Fibroblast of lung (primary cell): ENCODE measurements at regions not wholly inside any gene's neighbourhood (a gene's known extent, or its start where the extent isn't known, plus 50 kb on each side); places are given as distances from the start of the nearest gene placed in this dataset.
A peak's percentile ranks its signal among the peaks of the same experiment; 100 is the strongest.

Experiments
- DNase-seq, 2 donors: peaks; one replicate each; pipeline versions ENCODE4 v3.0.0 to v3.0.0-alpha.2; 2010; ENCODE audit warnings: low read depth in 2 of 2
- H2AFZ ChIP-seq: 2 replicates; pipeline ENCODE4 v1.5.1; 2012; ENCODE audit warnings: low read length, control low read depth, inconsistent platforms
- H3K27ac ChIP-seq: 2 replicates; pipeline ENCODE4 v1.5.1; 2011; ENCODE audit warnings: low read length, control low read depth; ENCODE audit not compliant: insufficient read depth
- H3K27me3 ChIP-seq: 2 replicates; pipeline ENCODE4 v1.5.1; 2011; ENCODE audit warnings: mild to moderate bottlenecking, low read length; ENCODE audit not compliant: control insufficient read depth, insufficient read depth
- H3K36me3 ChIP-seq: 2 replicates; pipeline ENCODE4 v1.5.1; 2011; ENCODE audit warnings: low read length; ENCODE audit not compliant: control insufficient read depth, insufficient read depth
- H3K4me1 ChIP-seq: 2 replicates; pipeline ENCODE4 v1.5.1; 2011; ENCODE audit warnings: low read length; ENCODE audit not compliant: control insufficient read depth, insufficient read depth; ENCODE audit errors: extremely low read depth
- H3K4me2 ChIP-seq: 2 replicates; pipeline ENCODE4 v1.5.1; 2011; ENCODE audit warnings: low read length, control low read depth; ENCODE audit not compliant: insufficient read depth; ENCODE audit errors: extremely low read depth
- H3K4me3 ChIP-seq, 4 experiments: fragments of 200-600 bp in 1 of 4; sonication (generic) in 1 of 4; replicated peaks in 1 of 4; 2 replicates each; pipeline ENCODE4 v1.5.1; 2011 to 2016; ENCODE audit warnings: low read length in 4 of 4, low read depth in 3 of 4, mild to moderate bottlenecking in 3 of 4, control low read depth in 2 of 4, inconsistent platforms in 1 of 4, mixed read lengths in 1 of 4; ENCODE audit not compliant: insufficient read depth in 1 of 4; ENCODE audit errors: control extremely low read depth in 1 of 4
- H3K79me2 ChIP-seq: 2 replicates; pipeline ENCODE4 v1.5.1; 2012; ENCODE audit warnings: mild to moderate bottlenecking, low read length, inconsistent platforms; ENCODE audit not compliant: control insufficient read depth, insufficient read depth
- H3K9ac ChIP-seq: 2 replicates; pipeline ENCODE4 v1.5.1; 2011; ENCODE audit warnings: mild to moderate bottlenecking, low read length, control low read depth; ENCODE audit not compliant: insufficient read depth
- H3K9me3 ChIP-seq: 2 replicates; pipeline ENCODE4 v1.5.1; 2012; ENCODE audit warnings: low read depth, low read length; ENCODE audit not compliant: control insufficient read depth, insufficient read depth
- H4K20me1 ChIP-seq: 2 replicates; pipeline ENCODE4 v1.5.1; 2011; ENCODE audit warnings: low read length; ENCODE audit not compliant: control insufficient read depth, insufficient read depth; ENCODE audit errors: extremely low read depth
- EZH2 ChIP-seq: IDR thresholded peaks from 2 replicates; pipeline ENCODE4 v1.5.1; 2012; ENCODE audit warnings: low read length, control low read depth, mild to moderate bottlenecking; ENCODE audit errors: missing control alignments
- TF ChIP-seq, protein P1 (sequence below), 2 donors: IDR thresholded peaks in 1 of 2; conservative IDR thresholded peaks in 1 of 2; 1 replicate in 1 of 2; 2 replicates in 1 of 2; pipeline ENCODE4 v1.5.1; 2011 to 2012; ENCODE audit warnings: low read length in 2 of 2, control low read depth in 1 of 2, inconsistent platforms in 1 of 2, low read depth in 1 of 2, mild to moderate bottlenecking in 1 of 2

DNA sequence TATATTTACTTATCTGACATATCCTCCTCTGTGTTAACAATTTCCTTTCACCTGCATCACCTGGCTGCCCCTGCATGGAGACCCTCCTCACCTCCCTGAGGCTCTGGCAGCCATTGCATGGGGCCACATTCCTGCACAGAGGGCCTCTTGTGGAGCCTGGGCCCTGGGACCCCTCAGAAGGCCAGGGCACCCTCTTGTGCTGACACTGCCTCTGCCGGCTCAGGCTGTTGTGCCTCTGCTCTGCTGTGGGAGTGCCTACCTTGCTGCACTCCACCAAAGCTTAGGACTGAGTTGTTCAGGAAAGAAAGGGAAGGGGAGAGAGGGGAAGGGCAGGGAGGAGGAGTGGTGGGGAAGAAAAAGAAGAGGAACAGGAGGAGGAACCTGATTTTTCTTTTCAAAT, 194.5 kb downstream of the ADAMTS15 start:
- no peaks in the 10 kb centered on the region for H3K9me3 ChIP-seq
- H3K79me2 ChIP-seq = no peaks in the 10 kb centered on the region
- H3K27me3 ChIP-seq = no peaks in the 10 kb centered on the region
- H3K9ac ChIP-seq = no peak overlapping the region
- no peak for DNase-seq
- H4K20me1 ChIP-seq = no peaks in the 10 kb centered on the region
- H3K4me2 ChIP-seq = no peak overlapping the region
- peaks cover 11% of the 10 kb centered on the region for H3K4me1 ChIP-seq
- no peak for TF ChIP-seq EZH2
- H2AFZ ChIP-seq = no peak overlapping the region
- no peak overlapping the region for H3K4me3 ChIP-seq
- H3K27ac ChIP-seq = no peak overlapping the region
- no peaks in the 10 kb centered on the region for H3K36me3 ChIP-seq

DNA sequence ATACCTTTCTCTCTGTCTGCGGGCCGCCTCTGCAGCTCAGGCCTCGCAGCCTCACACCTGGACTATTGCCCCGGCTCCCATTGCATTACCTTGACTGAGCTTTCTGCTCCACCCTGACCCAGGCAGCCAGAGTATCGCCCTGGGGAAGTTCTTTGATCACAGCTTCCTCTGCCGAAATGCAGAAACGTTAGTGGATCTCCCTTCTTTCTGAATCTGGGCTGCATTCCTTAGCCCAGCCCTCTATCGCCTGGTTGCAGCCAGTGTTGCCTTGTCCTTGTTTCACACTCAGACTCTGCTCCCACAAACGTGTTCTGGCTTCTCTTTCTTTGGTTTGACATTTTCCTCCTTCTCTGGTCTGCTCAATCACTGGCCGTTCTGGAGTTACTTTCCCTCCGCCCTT, 195.7 kb downstream of the ADAMTS15 start:
- H3K27me3 ChIP-seq = no peaks in the 10 kb centered on the region
- no peak overlapping the region for H3K4me2 ChIP-seq

DNA sequence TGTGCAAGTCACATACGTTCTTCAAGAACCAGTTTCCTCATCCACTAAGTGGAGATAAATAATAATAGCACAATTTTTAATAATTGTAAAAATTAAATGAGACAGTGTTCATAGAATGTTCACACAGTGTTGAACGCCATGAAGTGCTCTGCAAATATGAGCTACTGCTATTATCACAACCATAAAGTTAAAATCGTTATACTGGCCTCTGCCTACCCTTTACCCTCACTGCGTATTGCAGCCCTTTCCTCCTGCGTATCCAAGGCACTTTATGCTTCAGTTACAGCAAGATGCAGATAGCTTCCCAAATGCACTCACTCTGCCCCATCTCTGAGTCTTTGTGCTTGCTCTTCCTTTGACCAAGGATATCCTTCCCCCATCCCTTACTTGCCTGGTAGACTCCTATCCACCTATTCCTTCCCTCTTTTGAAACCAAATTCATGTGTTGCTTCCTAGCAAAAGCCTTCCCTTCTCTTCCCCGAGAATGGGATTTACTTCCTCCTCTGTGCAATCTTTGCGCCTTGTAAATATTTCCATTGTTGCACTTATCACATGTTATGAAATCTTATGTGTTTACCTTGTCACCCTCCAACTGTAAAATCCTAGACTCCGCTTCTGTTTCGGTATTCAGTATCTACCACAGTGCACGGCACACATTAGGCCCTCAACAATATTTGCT, 196.9 kb downstream of the ADAMTS15 start:
- no peaks in the 10 kb centered on the region for H3K79me2 ChIP-seq
- peaks cover 9% of the 10 kb centered on the region for H3K4me1 ChIP-seq
- H3K36me3 ChIP-seq = no peaks in the 10 kb centered on the region
- H3K4me3 ChIP-seq = no peak overlapping the region
- H3K9ac ChIP-seq = no peak overlapping the region
- H3K4me2 ChIP-seq = no peak overlapping the region
- H2AFZ ChIP-seq = no peak overlapping the region
- TF ChIP-seq, protein P1, sequence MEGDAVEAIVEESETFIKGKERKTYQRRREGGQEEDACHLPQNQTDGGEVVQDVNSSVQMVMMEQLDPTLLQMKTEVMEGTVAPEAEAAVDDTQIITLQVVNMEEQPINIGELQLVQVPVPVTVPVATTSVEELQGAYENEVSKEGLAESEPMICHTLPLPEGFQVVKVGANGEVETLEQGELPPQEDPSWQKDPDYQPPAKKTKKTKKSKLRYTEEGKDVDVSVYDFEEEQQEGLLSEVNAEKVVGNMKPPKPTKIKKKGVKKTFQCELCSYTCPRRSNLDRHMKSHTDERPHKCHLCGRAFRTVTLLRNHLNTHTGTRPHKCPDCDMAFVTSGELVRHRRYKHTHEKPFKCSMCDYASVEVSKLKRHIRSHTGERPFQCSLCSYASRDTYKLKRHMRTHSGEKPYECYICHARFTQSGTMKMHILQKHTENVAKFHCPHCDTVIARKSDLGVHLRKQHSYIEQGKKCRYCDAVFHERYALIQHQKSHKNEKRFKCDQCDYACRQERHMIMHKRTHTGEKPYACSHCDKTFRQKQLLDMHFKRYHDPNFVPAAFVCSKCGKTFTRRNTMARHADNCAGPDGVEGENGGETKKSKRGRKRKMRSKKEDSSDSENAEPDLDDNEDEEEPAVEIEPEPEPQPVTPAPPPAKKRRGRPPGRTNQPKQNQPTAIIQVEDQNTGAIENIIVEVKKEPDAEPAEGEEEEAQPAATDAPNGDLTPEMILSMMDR (conservative IDR thresholded peaks at IDR 0.05 in 1 of 2, IDR thresholded peaks at IDR 0.05 in 1 of 2; ENCODE audit: low read depth in 1 of 2, low read length in 2 of 2) = no peak
- no peak for TF ChIP-seq EZH2
- peak overlapping the region; percentile 58 for H3K27ac ChIP-seq
- H3K27me3 ChIP-seq = no peaks in the 10 kb centered on the region
- H4K20me1 ChIP-seq = no peaks in the 10 kb centered on the region
- DNase-seq = no peak
- H3K9me3 ChIP-seq = no peaks in the 10 kb centered on the region

More for the DNA sequence above, 195.7 kb downstream of the ADAMTS15 start:
- Histone ChIP-seq H3K4me3 (no peak overlapping the region), H3K27ac (no peak overlapping the region), H2AFZ (peak overlapping the region; percentile 54), H4K20me1 (no peaks in the 10 kb centered on the region), H3K36me3 (no peaks in the 10 kb centered on the region), H3K79me2 (no peaks in the 10 kb centered on the region), H3K4me1 (peaks cover 9% of the 10 kb centered on the region), H3K9me3 (no peaks in the 10 kb centered on the region), H3K9ac (no peak overlapping the region)
- no peak for TF ChIP-seq EZH2
- TF ChIP-seq, protein P1 (conservative IDR thresholded peaks at IDR 0.05 in 1 of 2, IDR thresholded peaks at IDR 0.05 in 1 of 2; ENCODE audit: low read depth in 1 of 2, low read length in 2 of 2) = no peak
- DNase-seq = no peak
